HUES48 (cell line): ENCODE measurements at regions not wholly inside any gene's neighbourhood (a gene's known extent, or its start where the extent isn't known, plus 50 kb on each side); places are given as distances from the start of the nearest gene placed in this dataset.

Experiments used
- H3K27ac ChIP-seq: one replicate; pipeline ENCODE4 v1.7.0; 2013; ENCODE audit warnings: low read depth, low read length, inconsistent platforms
- H3K27me3 ChIP-seq: 2 replicates; pipeline ENCODE4 v1.6.1; 2013; ENCODE audit warnings: mild to moderate bottlenecking, low read length; ENCODE audit not compliant: control insufficient read depth, insufficient read depth
- H3K36me3 ChIP-seq: 2 replicates; pipeline ENCODE4 v1.6.1; 2013; ENCODE audit warnings: low read length; ENCODE audit not compliant: control insufficient read depth, insufficient read depth
- H3K4me1 ChIP-seq: 2 replicates; pipeline ENCODE4 v1.6.1; 2013; ENCODE audit warnings: mild to moderate bottlenecking, low read length; ENCODE audit not compliant: control insufficient read depth, insufficient read depth
- H3K4me3 ChIP-seq: 2 replicates; pipeline ENCODE4 v1.5.1; 2013; ENCODE audit warnings: mild to moderate bottlenecking, low read depth, low read length
- H3K9ac ChIP-seq: 2 replicates; pipeline ENCODE4 v1.6.1; 2013; ENCODE audit warnings: mild to moderate bottlenecking, low read depth, low read length, moderate library complexity
- H3K9me3 ChIP-seq: 2 replicates; pipeline ENCODE4 v1.6.1; 2013; ENCODE audit warnings: low read length; ENCODE audit not compliant: control insufficient read depth, insufficient read depth

DNA sequence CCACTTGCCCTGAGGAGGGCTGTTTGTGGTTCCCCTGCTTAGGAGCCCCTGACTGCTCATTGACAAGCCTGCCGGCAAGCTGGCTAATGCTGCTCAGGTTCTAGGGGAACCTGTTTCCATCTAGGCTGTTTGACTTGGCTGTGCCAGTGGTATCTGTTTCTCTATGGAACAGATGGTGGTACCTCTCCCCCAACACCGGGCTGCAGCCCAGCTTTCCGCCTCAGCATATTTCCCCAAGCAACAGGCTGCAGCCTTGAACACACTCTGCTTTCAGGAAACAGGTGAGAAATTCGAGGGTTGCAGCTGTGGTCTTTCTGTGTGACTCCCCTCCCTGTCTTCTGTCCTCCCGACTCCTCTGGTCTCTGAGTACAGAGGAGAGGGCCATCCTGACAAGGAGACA lies 132.3 kb downstream of the TMEM132E start:
- Histone ChIP-seq H3K36me3 (no peaks in the 10 kb centered on the region), H3K4me3 (no peak overlapping the region)

DNA sequence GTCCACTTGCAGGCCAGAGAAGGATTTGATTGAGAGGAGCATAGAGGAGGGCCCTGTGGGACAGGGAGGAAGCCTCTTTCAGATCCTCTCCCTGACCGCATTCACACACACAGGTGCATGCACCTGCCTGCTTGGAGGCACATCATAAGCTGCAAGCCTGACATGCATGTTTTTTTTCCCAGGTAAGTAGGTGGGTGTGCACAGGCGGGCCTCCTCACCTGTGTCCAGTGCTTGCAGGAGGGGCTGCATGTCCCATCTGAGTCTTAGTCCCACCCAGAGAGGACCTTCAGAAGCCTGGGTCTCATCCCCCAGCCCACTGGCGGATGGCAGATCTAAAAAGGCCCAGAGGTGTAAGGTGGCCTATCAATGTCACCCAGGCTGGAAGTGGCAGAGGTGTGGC lies 130.8 kb downstream of the TMEM132E start:
- H3K9me3 ChIP-seq = no peaks in the 10 kb centered on the region
- no peak overlapping the region for H3K27ac ChIP-seq
- H3K4me1 ChIP-seq = no peaks in the 10 kb centered on the region
- H3K4me3 ChIP-seq = no peak overlapping the region
- H3K9ac ChIP-seq = no peak overlapping the region
- no peaks in the 10 kb centered on the region for H3K27me3 ChIP-seq
- no peaks in the 10 kb centered on the region for H3K36me3 ChIP-seq

More for the DNA sequence above, 132.3 kb downstream of the TMEM132E start:
- Histone ChIP-seq H3K27ac (no peak overlapping the region), H3K9me3 (no peaks in the 10 kb centered on the region), H3K9ac (no peak overlapping the region), H3K4me1 (no peaks in the 10 kb centered on the region), H3K27me3 (no peaks in the 10 kb centered on the region)

DNA sequence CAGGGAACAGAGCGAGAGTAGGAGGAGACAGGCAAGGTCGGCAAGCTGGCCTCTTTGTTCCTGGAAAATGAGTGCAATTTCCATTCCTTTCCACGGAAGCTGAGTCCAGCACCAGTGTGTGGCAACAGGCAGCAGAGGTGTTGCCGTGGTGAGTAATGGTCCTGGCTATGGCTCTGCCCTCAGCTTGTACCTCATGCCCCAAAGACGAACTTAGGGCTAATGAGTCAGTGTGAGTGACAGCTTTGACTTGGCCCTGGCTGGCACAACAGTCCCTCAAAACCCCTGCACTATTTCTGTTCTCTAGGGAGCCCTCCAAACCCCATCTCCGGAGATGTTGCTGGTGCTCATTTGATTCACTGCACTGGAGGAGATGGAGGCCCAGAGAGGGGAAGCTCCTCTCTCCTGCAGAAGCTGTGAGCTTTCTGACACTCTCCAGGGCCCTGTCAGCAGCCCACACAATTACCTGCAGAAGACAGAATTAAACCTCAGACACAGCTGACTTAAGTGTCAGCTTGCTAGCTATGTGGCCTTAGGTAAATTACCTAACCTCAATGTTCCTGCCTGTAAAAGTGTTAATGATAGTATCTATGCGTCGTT lies 129.9 kb downstream of the TMEM132E start:
- Histone ChIP-seq H3K9me3 (no peaks in the 10 kb centered on the region), H3K27ac (no peak overlapping the region), H3K4me1 (no peaks in the 10 kb centered on the region), H3K36me3 (no peaks in the 10 kb centered on the region), H3K4me3 (no peak overlapping the region), H3K27me3 (no peaks in the 10 kb centered on the region), H3K9ac (no peak overlapping the region)

DNA sequence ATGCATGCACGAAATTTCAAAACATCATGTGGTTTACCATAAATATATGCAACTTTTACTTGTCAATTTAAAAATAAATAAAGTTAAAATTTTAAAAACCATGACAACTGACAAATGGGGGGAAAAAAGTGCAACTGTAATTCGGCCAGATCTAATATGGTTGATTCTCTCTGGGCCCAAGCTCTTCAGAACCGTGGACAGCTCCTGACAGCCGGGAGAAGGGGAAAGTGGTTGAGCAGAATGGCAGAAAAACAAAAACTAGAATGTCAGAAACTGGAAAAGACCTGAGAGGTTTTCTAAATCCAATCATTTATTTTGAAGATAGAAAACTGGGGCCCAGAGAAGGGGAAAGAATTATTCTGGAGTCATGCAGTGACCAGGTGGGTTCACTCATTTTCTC lies 126.6 kb downstream of the TMEM132E start:
- Histone ChIP-seq H3K36me3 (no peaks in the 10 kb centered on the region), H3K4me1 (no peaks in the 10 kb centered on the region), H3K4me3 (no peak overlapping the region), H3K27ac (no peak overlapping the region), H3K9me3 (no peaks in the 10 kb centered on the region), H3K27me3 (no peaks in the 10 kb centered on the region), H3K9ac (no peak overlapping the region)

DNA sequence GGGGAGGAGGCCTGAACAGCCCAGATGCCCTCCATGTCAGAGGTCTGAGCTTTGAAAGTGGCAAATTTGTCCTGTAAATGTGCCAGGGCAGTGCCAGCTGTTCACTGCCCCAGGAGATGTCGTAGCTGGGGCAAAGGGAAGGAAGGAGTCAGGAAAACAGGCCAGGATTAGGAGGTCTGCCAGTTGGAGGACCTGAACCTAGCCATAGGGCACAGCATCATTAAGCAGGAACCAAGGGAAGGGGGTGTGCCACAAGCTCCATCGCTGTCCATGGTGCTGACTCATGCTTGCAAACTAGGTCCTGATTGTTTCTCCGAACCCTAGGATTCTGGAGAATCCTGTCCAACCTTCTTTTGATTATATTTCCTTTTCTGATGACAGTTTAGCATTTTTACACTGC lies 124.2 kb downstream of the TMEM132E start:
- Histone ChIP-seq H3K36me3 (no peaks in the 10 kb centered on the region), H3K9ac (no peak overlapping the region), H3K9me3 (no peaks in the 10 kb centered on the region), H3K4me3 (no peak overlapping the region), H3K4me1 (no peaks in the 10 kb centered on the region), H3K27me3 (no peaks in the 10 kb centered on the region), H3K27ac (no peak overlapping the region)

DNA sequence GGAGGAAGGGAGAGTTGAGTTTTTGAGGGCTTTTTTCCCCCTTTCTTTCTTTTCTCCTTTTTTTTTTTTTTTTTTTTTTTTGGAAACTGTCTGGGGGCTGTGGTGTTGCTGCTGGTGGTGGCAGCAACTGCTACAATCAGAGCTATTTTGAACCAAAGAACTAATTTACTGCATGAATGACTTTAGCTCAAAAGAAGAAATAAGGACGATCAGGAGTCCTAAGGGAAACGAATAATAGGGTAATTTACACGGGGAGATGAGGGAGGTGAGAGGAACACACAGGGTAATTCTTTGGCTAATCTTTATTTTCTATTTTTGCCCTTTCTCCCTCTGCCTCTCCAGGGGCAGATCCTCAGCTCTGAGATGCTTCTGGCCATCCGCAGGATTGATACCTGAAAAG lies 119.8 kb downstream of the TMEM132E start:
- Histone ChIP-seq H3K4me3 (no peak overlapping the region), H3K9me3 (no peaks in the 10 kb centered on the region), H3K36me3 (no peaks in the 10 kb centered on the region), H3K4me1 (no peaks in the 10 kb centered on the region), H3K27me3 (no peaks in the 10 kb centered on the region; the same call in none of the 2 replicates), H3K9ac (no peak overlapping the region), H3K27ac (no peak overlapping the region)

DNA sequence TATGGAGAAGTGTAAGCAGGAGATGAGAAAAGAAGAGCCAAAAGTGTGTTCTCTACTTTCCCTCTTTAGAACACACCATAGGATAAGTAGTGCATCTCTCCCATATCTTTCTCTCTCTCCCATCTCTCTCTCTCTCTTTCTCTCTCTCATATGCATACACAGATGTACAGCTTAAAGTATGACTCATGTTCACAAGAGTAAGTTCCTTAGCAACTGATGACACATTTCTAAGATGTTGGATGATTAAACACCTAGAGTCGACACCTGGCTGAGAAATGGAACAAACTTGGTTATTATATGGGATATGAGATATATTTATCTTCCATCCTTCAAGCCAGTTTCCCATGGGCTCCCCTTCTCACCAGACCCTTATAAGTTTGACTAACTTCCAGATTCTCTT lies 113.5 kb downstream of the TMEM132E start:
- H3K9me3 ChIP-seq = no peaks in the 10 kb centered on the region

More for the DNA sequence above, 113.5 kb downstream of the TMEM132E start:
- H3K4me1 ChIP-seq = no peaks in the 10 kb centered on the region
- H3K9ac ChIP-seq = no peak overlapping the region
- H3K36me3 ChIP-seq = no peaks in the 10 kb centered on the region
- H3K27ac ChIP-seq = no peak overlapping the region
- H3K4me3 ChIP-seq = no peak overlapping the region
- H3K27me3 ChIP-seq = no peaks in the 10 kb centered on the region; the same call in 1 of the 2 replicates
